ENCODE measurements at regions not wholly inside any gene's neighbourhood (a gene's known extent, or its start where the extent isn't known, plus 50 kb on each side); places are given as distances from the start of the nearest gene placed in this dataset.
"Not testable (repeated sequence)": the region's sequence is repeated elsewhere in the genome, so short reads cannot be mapped to it uniquely, and the experiment has no call there.

- not testable (repeated sequence) for DNase-seq
Measured at GRCh38 chr6:158881276-158881675, 62.1 kb upstream of the EZR start.

DNA sequence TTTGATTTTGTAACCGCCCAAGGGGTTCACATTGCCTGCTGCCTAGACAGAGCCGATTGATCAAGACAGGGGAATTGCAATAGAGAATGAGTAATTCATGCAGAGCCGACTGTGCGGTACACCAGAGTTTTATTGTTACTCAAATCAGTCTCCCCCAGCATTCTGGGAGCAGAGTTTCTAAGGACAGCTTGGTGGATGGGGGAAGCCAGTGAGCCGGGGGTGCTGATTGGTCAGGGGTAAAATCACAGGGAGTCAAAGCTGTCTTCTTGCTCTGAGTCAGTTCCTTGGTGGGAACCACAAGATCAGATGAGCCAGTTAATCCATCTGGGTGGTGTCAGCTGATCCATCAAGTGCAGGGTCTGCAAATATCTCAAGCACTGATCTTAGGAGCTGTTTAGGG is 60.0 kb upstream of the EZR start:
- no peak for DNase-seq

DNA sequence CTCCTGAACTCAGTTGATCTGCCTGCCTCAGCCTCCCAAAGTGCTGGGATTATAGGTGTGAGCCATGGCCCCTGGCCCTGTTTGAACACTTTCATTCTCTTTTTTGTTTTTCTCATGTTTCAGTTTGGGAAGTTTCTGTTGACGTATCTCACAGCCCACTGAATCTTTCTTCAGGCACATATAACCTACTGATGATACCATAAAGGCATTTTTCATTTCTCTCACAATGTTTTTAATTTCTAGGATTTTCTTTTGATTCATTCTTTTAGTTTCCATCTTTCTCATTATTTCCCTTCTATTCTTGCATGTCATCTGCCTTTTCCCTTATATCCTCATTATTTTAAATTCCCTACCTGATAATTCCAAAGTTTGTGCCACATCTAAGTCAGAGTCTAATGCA is 58.5 kb upstream of the EZR start:
- DNase-seq, result no peak

- DNase-seq, result no peak
Measured at GRCh38 chr6:158876886-158877285, 57.7 kb upstream of the EZR start.

DNA sequence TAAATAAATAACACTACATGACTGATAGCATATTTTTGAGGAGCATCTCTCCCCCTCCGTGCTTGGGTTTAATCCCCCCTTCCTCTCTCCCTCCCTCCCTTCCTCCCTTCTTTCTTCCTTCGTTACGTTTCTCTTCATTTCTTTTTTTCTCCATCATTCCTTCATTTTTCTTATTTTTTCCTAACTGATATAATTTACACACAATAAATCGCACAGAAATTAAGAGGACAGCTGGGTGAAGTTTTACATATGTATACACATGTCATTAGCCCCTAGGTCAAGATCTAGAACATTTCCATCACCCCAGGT is 51.4 kb upstream of the EZR start:
- DNase-seq, result no peak

DNA sequence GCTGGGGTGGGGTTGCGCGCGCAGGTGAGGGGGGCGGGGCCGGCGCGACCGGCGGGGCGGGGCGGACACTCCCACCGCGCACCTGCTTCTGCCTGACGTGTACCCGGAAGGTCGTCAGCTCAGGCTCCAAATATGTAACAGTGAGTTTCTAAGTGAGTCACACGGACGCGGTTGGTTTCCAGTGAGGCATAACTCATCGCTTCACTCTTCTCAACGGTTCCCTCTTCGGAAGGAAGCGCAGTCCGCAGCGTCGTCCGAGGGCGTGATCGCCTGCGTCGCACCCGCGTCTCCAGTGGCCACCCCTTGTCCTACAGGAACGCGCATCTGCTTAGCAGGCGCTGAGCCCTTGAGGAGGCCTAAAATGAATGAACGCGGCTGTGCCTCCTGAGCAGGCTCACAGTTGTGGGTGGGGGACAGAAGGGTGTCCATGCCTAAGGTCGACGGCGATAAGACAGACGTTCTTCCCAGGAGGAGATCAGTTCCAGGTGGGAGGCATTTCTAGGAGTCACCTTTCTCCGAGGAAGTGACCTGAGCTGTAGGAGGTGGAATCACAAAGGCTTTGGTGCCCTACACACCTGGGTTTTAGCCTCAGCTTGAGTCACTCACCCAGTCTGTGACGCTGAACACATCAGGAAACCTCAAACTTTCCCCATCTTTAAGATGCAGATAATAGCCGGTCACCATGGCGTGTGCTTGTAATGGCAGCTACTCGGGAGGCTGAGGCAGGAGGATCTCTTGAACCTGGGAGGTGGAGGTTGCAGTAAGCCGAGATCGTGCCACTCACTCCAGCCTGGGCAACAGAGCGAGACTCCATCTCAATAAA is 50.9 kb upstream of the EZR start:
- DNase-seq, result peak; percentile 39

DNA sequence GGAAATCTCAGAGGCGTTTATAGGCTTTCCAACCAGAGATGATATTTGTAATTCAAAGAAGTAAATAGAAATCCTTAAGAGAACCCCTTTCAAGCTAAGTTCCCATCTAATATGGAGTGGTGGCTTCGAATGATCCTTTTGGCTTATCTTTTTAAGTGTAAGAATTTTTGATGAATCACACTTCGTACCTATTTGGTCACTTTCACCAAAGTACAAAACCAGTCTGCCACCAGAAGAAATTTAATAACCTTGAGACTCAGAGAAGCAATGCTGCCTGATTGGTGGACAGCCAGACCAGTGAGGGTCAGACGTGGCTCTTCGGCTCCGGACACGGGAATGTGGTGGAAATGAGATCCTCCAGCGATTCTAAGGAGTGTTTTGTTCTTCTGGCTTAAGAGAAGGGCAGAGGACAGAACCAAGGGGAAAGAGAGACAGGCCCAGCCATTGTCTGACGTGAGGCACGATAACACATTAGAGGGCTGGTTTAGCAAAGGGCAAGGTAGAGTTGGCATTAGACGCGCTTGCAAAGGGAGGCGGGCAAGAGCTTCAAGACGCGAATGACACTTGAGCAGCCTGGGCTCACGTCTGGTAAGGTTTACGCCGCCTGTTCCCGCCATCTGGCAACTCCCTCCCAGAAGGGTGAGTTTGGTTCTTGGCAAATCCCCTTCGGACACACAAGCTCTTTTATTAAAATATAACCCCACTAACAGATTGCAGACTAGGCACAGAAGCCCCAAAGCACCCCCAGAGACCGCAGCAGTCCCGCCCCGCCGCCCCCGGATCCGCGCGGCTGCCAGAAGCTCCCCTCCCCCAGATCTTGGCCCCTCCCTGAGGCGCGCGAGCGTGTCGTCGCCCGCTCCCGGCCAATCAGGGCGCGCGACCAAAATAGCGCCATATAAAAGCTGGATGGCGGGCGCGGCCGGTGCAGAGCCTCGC is 50.0 kb upstream of the EZR start:
- no peak for DNase-seq

All from GDM1 (cell line).